GM12878 (cell line): ENCODE measurements at regions not wholly inside any gene's neighbourhood (a gene's known extent, or its start where the extent isn't known, plus 50 kb on each side); places are given as distances from the start of the nearest gene placed in this dataset.

Experiments
- ATAC-seq: fragments of 200-7000 bp; cut with Tn5 transposase; 3 replicates; pipeline ENCODE4 v1.9.1; 2020; ENCODE audit warnings: mild to moderate bottlenecking, moderate library complexity
- BruUV-seq: library from RNA; stranded (reverse); fragments of 400-500 nt; replicated peaks from 2 replicates; lab custom pipeline; 2021; lab: Mats Ljungman, UMichigan
- CTCF ChIA-PET: fragments of 300-600 bp; sonication (Branson Sonifier 250); formaldehyde crosslinking; extraction: SDS; loops from one replicate; lab custom pipeline; 2021; ENCODE audit warnings: inconsistent platforms; lab: Yijun Ruan, JAX
- POLR2A ChIA-PET: fragments of 350-600 bp; formaldehyde crosslinking; extraction: SDS; loops from one replicate; lab custom pipeline; 2021; ENCODE audit warnings: inconsistent platforms; lab: Charles Lee
- RAD21 ChIA-PET: fragments of 300-600 bp; sonication (Branson Sonifier 250); formaldehyde crosslinking; loops from one replicate; lab custom pipeline; 2023; ENCODE audit warnings: antibody characterized with exemption; ENCODE audit not compliant: unreplicated experiment; lab: Charles Lee
- SMC1A ChIA-PET: fragments of 300-600 bp; sonication (Branson Sonifier 250); formaldehyde crosslinking; loops from one replicate; lab custom pipeline; 2023; ENCODE audit not compliant: unreplicated experiment, uncharacterized antibody; lab: Charles Lee
- DNase-seq: peaks from one replicate; pipeline ENCODE4 v3.0.0-alpha.2; 2011; ENCODE audit warnings: low read depth, low spot score
- FAIRE-seq: peaks from 3 replicates; lab custom pipeline; 2011; peaks lifted over from hg19 to GRCh38; lab: Jason Lieb, UNC
- H2AFZ ChIP-seq: 2 replicates; pipeline ENCODE4 v1.6.0; 2011; ENCODE audit warnings: low read depth, low read length, control low read depth; ENCODE audit not compliant: control insufficient read depth
- H3K27ac ChIP-seq: 2 replicates; pipeline ENCODE4 v1.5.1; 2011; ENCODE audit warnings: control low read depth; ENCODE audit not compliant: control insufficient read depth, insufficient read depth
- H3K27me3 ChIP-seq, 2 experiments: replicated peaks in 1 of 2; 2 replicates each; pipeline versions ENCODE4 v1.6.0 to v1.6.1; 2011; ENCODE audit warnings: low read length in 1 of 2; ENCODE audit not compliant: control insufficient read depth in 2 of 2, insufficient read depth in 2 of 2
- H3K36me3 ChIP-seq, 2 experiments: 2 replicates each; pipeline ENCODE4 v1.5.1; 2011; ENCODE audit warnings: low read length in 1 of 2; ENCODE audit not compliant: control insufficient read depth in 2 of 2, insufficient read depth in 2 of 2
- H3K4me1 ChIP-seq: 2 replicates; pipeline ENCODE4 v1.6.1; 2011; ENCODE audit warnings: mild to moderate bottlenecking, low read length, moderate library complexity, mixed read lengths; ENCODE audit not compliant: control insufficient read depth, insufficient read depth
- H3K4me2 ChIP-seq: 2 replicates; pipeline ENCODE4 v1.6.0; 2011; ENCODE audit warnings: control low read depth; ENCODE audit not compliant: control insufficient read depth, insufficient read depth
- H3K4me3 ChIP-seq: fragments of 200-600 bp; sonication (generic); 2 replicates; pipeline ENCODE4 v1.5.1; 2016
- H3K79me2 ChIP-seq: 2 replicates; pipeline ENCODE4 v1.6.0; 2011; ENCODE audit warnings: low read length; ENCODE audit not compliant: control insufficient read depth, insufficient read depth
- H3K9ac ChIP-seq: 2 replicates; pipeline ENCODE4 v1.8.0; 2011; ENCODE audit warnings: low read length, control low read depth, mixed read lengths; ENCODE audit not compliant: control insufficient read depth, insufficient read depth
- H3K9me3 ChIP-seq: replicated peaks from 3 replicates; pipeline ENCODE4 v1.5.1; 2011; ENCODE audit warnings: mild to moderate bottlenecking, low read length; ENCODE audit not compliant: control insufficient read depth, insufficient read depth
- H4K20me1 ChIP-seq: 2 replicates; pipeline ENCODE4 v1.6.0; 2011; ENCODE audit not compliant: control insufficient read depth, insufficient read depth
- ESRRA ChIP-seq: IDR thresholded peaks from 2 replicates; pipeline ENCODE4 v1.6.1; 2012; ENCODE audit warnings: mild to moderate bottlenecking, low read length, improper control_type of control experiment
- KDM1A ChIP-seq: fragments of 200-600 bp; sonication (generic); IDR thresholded peaks from 2 replicates; pipeline ENCODE4 v1.6.1; 2016; ENCODE audit warnings: borderline replicate concordance
- KLF5 ChIP-seq: fragments of 450-650 bp; IDR thresholded peaks from 2 replicates; pipeline ENCODE4 v1.6.1; 2014; ENCODE audit warnings: mild to moderate bottlenecking; ENCODE audit not compliant: partially characterized antibody
- MYB ChIP-seq: fragments of 150-350 bp; IDR thresholded peaks from 2 replicates; pipeline ENCODE4 v1.6.1; 2014; ENCODE audit warnings: mild to moderate bottlenecking, low read depth, low read length, borderline replicate concordance
- YBX1 ChIP-seq: fragments of 450-650 bp; IDR thresholded peaks from 2 replicates; pipeline ENCODE4 v1.6.1; 2016; ENCODE audit warnings: antibody characterized with exemption
- ZBTB4 ChIP-seq: fragments of 450-650 bp; formaldehyde crosslinking; IDR thresholded peaks from 2 replicates; pipeline ENCODE4 v1.4.0; 2022; ENCODE audit warnings: mild to moderate bottlenecking, moderate library complexity
- ZNF384 ChIP-seq: IDR thresholded peaks from 2 replicates; pipeline ENCODE4 v1.6.1; 2012; ENCODE audit warnings: low read depth, mild to moderate bottlenecking, low read length, improper control_type of control experiment, borderline replicate concordance
- WGBS: methylation state at CpG from one replicate; pipeline ENCODE4 v1.1.6; 2016; ENCODE audit warnings: low lambda C conversion rate; ENCODE audit not compliant: insufficient replicate concordance, insufficient coverage; ENCODE audit errors: missing lambda C conversion rate; 5-methylcytosine and 5-hydroxymethylcytosine counted together
- in situ Hi-C: fragments of 300-500 bp; cut with MboI; formaldehyde crosslinking; loops from 9 replicates; pipeline ENCODE4 v1.14.3; 2018; ENCODE audit warnings: mixed read lengths
- intact Hi-C: fragments of 100-400 bp; cut with micrococcal nuclease; formaldehyde crosslinking; loops from one replicate; pipeline ENCODE4 v1.14.2; 2022; ENCODE audit not compliant: unreplicated experiment
- TF ChIP-seq, protein P1 (sequence below): fragments of 450-650 bp; conservative IDR thresholded peaks from 2 replicates; pipeline ENCODE4 v1.6.1; 2017; ENCODE audit warnings: mild to moderate bottlenecking, moderate library complexity

DNA sequence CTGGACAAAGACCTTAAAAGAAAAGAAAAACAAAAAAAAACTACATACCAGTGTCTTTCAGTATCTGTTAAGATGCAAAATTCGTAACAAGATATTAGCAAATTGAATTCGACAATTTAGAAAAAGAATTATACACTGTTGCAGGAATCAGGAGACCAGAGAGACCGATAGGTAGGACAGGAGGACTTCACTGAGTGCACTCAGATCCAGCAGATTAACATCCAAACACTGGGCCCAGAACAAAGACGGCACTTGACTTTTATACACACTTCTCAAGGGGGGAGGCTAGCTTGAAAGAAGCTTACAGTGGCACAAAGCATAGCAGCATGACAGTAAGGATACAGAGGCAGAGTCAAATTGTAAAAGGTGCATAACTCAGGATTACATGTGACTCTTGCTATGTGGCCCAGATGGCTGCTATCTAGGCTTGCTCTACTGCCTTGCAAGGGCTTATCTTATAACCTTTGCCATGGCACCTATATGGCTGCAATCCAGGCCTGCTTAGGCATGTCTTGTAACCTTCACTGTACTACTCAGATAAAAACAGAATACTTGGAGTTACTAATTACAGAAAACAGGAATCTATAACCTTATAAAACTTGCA is 507.3 kb upstream of the LRRTM4 start (continued):
- no peak for TF ChIP-seq ZNF384

GRCh38 chr2:78034706-78035105 is 512.5 kb upstream of the LRRTM4 start:
- DNase-seq, result no peak
- no peak for ATAC-seq
- ChIA-PET SMC1A (interaction anchor here (0.6 kb wide), 1 partner anchor 75 kb away, joined by 3 read pairs; no protein-coding TSS in a partner anchor), RAD21 (no interaction called here), CTCF (no interaction called here), POLR2A (no interaction called here)
- WGBS, result 4% methylated on average over 3 of the region's 3 CpGs
- H3K27me3 ChIP-seq, result no peaks in the 10 kb centered on the region
- in situ Hi-C loops, result no loop called here
- no peaks in the 10 kb centered on the region for H3K4me1 ChIP-seq
- no peak overlapping the region for H2AFZ ChIP-seq
- no peak for TF ChIP-seq KLF5
- no peak for TF ChIP-seq KDM1A
- no peak for TF ChIP-seq YBX1
- TF ChIP-seq ZBTB4, result no peak
- TF ChIP-seq, protein P1, sequence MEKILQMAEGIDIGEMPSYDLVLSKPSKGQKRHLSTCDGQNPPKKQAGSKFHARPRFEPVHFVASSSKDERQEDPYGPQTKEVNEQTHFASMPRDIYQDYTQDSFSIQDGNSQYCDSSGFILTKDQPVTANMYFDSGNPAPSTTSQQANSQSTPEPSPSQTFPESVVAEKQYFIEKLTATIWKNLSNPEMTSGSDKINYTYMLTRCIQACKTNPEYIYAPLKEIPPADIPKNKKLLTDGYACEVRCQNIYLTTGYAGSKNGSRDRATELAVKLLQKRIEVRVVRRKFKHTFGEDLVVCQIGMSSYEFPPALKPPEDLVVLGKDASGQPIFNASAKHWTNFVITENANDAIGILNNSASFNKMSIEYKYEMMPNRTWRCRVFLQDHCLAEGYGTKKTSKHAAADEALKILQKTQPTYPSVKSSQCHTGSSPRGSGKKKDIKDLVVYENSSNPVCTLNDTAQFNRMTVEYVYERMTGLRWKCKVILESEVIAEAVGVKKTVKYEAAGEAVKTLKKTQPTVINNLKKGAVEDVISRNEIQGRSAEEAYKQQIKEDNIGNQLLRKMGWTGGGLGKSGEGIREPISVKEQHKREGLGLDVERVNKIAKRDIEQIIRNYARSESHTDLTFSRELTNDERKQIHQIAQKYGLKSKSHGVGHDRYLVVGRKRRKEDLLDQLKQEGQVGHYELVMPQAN, result no peak
- TF ChIP-seq ESRRA, result no peak
- no peak for TF ChIP-seq MYB
- no peak overlapping the region for H3K4me3 ChIP-seq
- BruUV-seq, result no TSS peak
- no peak overlapping the region for H3K4me2 ChIP-seq
- no peaks in the 10 kb centered on the region for H3K9me3 ChIP-seq
- no peaks in the 10 kb centered on the region for H3K36me3 ChIP-seq
- intact Hi-C loops, result no loop called here
- no peak for FAIRE-seq
- H3K79me2 ChIP-seq, result no peaks in the 10 kb centered on the region
- H3K27ac ChIP-seq, result no peak overlapping the region
- H3K9ac ChIP-seq, result no peak overlapping the region
- no peaks in the 10 kb centered on the region for H4K20me1 ChIP-seq
